ENCODE measurements at regions not wholly inside any gene's neighbourhood (a gene's known extent, or its start where the extent isn't known, plus 50 kb on each side); places are given as distances from the start of the nearest gene placed in this dataset.

DNA sequence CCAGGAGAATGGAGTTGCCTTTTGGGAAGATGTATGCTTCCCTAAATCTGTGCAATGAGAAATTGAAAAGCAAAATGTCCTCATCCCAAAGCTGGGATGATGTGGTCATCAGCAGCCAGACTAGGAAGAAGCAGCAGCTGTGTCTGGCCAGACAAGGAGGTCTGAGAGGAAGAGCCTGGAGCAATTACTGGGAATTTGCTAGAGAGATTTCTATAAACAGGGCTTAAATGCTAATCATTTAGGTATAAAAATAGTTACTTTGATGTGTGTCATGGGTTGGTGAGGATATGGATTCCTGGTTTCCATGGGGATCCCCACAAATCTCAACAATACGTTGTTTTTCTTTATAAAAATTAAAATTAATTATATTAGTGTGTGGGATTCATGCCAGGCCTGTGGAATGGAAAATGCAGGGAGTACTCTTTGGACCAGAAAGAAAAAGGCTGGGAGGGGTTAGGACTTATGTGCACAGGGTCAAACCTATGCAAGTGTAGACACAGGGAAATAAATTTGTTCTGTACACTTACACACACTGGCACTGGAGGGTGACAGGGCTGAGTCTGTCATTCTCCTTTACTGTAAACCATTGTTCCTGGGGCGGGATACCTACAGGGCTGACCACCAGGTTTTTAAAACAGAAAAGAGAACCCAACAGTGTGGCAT lies 58.7 kb upstream of the TRPC7 start:
- no peaks in the 10 kb centered on the region for H3K9me2 ChIP-seq
- H3K4me1 ChIP-seq (ENCODE audit: control insufficient read depth in 1 of 2, insufficient read depth in 2 of 2, low read depth in 1 of 2, low read length in 1 of 2) = peaks cover 0 to 4% of the 10 kb centered on the region in 2 experiments; a peak in 1 of 4 replicates
- ChIA-PET CTCF (interaction anchor here (1.6 to 4.3 kb wide), 2 partner anchors 20 to 175 kb away, joined by 5 to 32 read pairs; no protein-coding TSS in a partner anchor), POLR2A (interaction anchor here (1.2 kb wide), 1 partner anchor 174 kb away, joined by 3 read pairs; no protein-coding TSS in a partner anchor)
- no peaks in the 10 kb centered on the region for H3F3A ChIP-seq (replicated peaks; ENCODE audit: insufficient read depth)
- no peak for TF ChIP-seq FOXJ3 (CRISPR knock-in tag; IDR thresholded peaks at IDR 0.05)
- TF ChIP-seq, protein P1, sequence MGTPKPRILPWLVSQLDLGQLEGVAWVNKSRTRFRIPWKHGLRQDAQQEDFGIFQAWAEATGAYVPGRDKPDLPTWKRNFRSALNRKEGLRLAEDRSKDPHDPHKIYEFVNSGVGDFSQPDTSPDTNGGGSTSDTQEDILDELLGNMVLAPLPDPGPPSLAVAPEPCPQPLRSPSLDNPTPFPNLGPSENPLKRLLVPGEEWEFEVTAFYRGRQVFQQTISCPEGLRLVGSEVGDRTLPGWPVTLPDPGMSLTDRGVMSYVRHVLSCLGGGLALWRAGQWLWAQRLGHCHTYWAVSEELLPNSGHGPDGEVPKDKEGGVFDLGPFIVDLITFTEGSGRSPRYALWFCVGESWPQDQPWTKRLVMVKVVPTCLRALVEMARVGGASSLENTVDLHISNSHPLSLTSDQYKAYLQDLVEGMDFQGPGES (IDR thresholded peaks at IDR 0.05; ENCODE audit: low read depth, low read length) = no peak
- no peak for TF ChIP-seq FOSL2 (IDR thresholded peaks at IDR 0.05; ENCODE audit: borderline replicate concordance, low read depth)
- no peak for TF ChIP-seq GATA2 (CRISPR knock-in tag; IDR thresholded peaks at IDR 0.05)
- TF ChIP-seq, protein P2, sequence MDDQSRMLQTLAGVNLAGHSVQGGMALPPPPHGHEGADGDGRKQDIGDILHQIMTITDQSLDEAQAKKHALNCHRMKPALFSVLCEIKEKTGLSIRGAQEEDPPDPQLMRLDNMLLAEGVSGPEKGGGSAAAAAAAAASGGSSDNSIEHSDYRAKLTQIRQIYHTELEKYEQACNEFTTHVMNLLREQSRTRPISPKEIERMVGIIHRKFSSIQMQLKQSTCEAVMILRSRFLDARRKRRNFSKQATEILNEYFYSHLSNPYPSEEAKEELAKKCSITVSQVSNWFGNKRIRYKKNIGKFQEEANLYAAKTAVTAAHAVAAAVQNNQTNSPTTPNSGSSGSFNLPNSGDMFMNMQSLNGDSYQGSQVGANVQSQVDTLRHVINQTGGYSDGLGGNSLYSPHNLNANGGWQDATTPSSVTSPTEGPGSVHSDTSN (IDR thresholded peaks at IDR 0.05) = no peak
- TF ChIP-seq, protein P3, sequence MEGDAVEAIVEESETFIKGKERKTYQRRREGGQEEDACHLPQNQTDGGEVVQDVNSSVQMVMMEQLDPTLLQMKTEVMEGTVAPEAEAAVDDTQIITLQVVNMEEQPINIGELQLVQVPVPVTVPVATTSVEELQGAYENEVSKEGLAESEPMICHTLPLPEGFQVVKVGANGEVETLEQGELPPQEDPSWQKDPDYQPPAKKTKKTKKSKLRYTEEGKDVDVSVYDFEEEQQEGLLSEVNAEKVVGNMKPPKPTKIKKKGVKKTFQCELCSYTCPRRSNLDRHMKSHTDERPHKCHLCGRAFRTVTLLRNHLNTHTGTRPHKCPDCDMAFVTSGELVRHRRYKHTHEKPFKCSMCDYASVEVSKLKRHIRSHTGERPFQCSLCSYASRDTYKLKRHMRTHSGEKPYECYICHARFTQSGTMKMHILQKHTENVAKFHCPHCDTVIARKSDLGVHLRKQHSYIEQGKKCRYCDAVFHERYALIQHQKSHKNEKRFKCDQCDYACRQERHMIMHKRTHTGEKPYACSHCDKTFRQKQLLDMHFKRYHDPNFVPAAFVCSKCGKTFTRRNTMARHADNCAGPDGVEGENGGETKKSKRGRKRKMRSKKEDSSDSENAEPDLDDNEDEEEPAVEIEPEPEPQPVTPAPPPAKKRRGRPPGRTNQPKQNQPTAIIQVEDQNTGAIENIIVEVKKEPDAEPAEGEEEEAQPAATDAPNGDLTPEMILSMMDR (IDR thresholded peaks at IDR 0.05) = no peak
- no peak for TF ChIP-seq CHD2 (IDR thresholded peaks at IDR 0.05; ENCODE audit: low read length, partially characterized antibody)
- TF ChIP-seq, protein P4, sequence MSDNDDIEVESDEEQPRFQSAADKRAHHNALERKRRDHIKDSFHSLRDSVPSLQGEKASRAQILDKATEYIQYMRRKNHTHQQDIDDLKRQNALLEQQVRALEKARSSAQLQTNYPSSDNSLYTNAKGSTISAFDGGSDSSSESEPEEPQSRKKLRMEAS (IDR thresholded peaks at IDR 0.05; ENCODE audit: low read depth) = no peak
- no peak for TF ChIP-seq ELF1 (IDR thresholded peaks at IDR 0.05)
- no peak for TF ChIP-seq NRF1 (IDR thresholded peaks at IDR 0.05; ENCODE audit: low read depth, low read length)
- TF ChIP-seq, protein P5, sequence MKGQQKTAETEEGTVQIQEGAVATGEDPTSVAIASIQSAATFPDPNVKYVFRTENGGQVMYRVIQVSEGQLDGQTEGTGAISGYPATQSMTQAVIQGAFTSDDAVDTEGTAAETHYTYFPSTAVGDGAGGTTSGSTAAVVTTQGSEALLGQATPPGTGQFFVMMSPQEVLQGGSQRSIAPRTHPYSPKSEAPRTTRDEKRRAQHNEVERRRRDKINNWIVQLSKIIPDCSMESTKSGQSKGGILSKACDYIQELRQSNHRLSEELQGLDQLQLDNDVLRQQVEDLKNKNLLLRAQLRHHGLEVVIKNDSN (IDR thresholded peaks at IDR 0.05; ENCODE audit: borderline replicate concordance, low read depth) = no peak
- TF ChIP-seq, protein P6, sequence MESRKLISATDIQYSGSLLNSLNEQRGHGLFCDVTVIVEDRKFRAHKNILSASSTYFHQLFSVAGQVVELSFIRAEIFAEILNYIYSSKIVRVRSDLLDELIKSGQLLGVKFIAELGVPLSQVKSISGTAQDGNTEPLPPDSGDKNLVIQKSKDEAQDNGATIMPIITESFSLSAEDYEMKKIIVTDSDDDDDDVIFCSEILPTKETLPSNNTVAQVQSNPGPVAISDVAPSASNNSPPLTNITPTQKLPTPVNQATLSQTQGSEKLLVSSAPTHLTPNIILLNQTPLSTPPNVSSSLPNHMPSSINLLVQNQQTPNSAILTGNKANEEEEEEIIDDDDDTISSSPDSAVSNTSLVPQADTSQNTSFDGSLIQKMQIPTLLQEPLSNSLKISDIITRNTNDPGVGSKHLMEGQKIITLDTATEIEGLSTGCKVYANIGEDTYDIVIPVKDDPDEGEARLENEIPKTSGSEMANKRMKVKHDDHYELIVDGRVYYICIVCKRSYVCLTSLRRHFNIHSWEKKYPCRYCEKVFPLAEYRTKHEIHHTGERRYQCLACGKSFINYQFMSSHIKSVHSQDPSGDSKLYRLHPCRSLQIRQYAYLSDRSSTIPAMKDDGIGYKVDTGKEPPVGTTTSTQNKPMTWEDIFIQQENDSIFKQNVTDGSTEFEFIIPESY (IDR thresholded peaks at IDR 0.05; ENCODE audit: borderline replicate concordance, low read depth) = no peak
- no peak for TF ChIP-seq RAD21 (IDR thresholded peaks at IDR 0.05; ENCODE audit: low read length)
- TF ChIP-seq JUND (IDR thresholded peaks at IDR 0.05) = no peak
- TF ChIP-seq RXRA (IDR thresholded peaks at IDR 0.05; ENCODE audit: borderline replicate concordance, low read depth) = no peak
- no peaks in the 10 kb centered on the region for H3K79me2 ChIP-seq (ENCODE audit: insufficient read depth)
- no peak overlapping the region for H3K9ac ChIP-seq
- H4K20me1 ChIP-seq (ENCODE audit: insufficient read depth) = no peaks in the 10 kb centered on the region
- DNase-seq = no peak
- 24% methylated on average over 2 of the region's 2 CpGs for WGBS (ENCODE audit: low lambda C conversion rate)
- H3K27ac ChIP-seq (ENCODE audit: low read depth in 2 of 2, low read length in 1 of 2) = no peak overlapping the region
- no peaks in the 10 kb centered on the region for H3K9me3 ChIP-seq
- H3K36me3 ChIP-seq (replicated peaks in 1 of 2; ENCODE audit: control insufficient read depth in 1 of 2, insufficient read depth in 2 of 2, low read length in 1 of 2) = no peaks in the 10 kb centered on the region
- no peak overlapping the region for H2AFZ ChIP-seq (ENCODE audit: low read depth)
- H3K4me2 ChIP-seq = no peak overlapping the region
- H3K27me3 ChIP-seq (ENCODE audit: insufficient read depth) = no peaks in the 10 kb centered on the region; the same call in 1 of the 2 replicates
- H3K4me3 ChIP-seq (ENCODE audit: low read depth in 2 of 2, low read length in 1 of 2) = no peak overlapping the region

All from SK-N-SH (cell line).